CD4-positive, alpha-beta T cell treated with Interleukin-2 at 100 ng/mL for 4 hours (primary cell): ENCODE measurements at regions not wholly inside any gene's neighbourhood (a gene's known extent, or its start where the extent isn't known, plus 50 kb on each side); places are given as distances from the start of the nearest gene placed in this dataset.

Source experiments
- DNase-seq: peaks from one replicate; pipeline ENCODE4 v3.0.0-alpha.2; 2020; ENCODE audit warnings: low spot score

GRCh38 chr7:21364801-21365271 lies 63.0 kb upstream of the SP4 start:
- no peak for DNase-seq

GRCh38 chr7:21365866-21366624 lies 61.8 kb upstream of the SP4 start:
- peak; percentile 21 for DNase-seq

DNA sequence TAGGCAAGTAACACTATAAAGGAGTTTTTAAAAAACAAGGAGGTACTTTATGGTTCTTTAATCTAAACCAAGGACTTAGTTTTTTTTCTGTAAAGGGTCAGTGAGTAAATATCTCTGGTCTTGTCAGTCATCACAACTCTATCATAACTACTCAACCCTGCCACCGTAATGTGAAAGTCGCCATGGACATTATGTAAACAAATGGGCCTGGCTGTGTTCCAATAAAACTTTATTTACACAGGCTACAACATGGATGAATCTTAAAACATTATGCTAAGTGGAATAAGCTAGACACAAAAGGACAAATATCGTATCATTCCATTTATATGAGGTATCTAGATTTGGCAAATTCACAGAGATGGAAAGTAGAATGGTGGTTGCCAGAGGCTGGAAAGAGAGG lies 60.8 kb upstream of the SP4 start:
- no peak for DNase-seq

DNA sequence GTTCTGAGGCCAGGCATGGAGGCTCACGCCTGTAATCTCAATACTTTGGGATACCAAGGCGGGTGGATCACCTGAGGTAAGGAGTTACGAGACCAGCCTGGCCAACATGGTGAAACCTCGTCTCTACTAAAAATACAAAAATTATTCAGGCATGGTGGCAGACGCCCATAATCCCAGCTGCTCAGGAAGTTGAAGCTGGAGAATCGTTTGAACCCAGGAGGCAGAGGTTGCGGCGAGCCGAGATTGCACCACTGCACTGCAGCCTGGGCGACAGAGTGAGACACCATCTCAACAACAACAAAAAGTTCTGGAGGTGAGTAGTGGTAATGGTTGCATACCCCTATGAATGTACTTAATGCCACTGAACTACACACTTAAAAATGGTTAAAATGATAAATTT lies 60.3 kb upstream of the SP4 start:
- no peak for DNase-seq

DNA sequence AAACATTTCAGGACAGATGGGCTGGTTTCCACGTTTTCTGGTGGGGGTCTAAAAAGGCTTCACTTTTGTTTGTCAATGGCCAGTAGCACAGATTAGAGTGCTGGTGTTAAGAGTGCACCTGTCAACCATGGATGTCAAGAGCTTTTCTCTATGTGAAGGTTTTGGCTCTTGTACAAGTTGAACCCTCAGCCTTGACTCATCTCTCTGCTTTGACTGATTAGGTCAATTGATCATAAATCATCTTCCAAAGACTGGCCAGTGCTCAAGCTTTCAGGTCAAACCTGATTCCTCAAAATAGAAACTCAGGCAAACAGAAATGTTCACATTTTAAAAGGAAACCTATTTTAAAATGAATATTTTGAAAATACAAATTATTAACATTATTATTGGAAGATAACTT lies 59.6 kb upstream of the SP4 start:
- no peak for DNase-seq

DNA sequence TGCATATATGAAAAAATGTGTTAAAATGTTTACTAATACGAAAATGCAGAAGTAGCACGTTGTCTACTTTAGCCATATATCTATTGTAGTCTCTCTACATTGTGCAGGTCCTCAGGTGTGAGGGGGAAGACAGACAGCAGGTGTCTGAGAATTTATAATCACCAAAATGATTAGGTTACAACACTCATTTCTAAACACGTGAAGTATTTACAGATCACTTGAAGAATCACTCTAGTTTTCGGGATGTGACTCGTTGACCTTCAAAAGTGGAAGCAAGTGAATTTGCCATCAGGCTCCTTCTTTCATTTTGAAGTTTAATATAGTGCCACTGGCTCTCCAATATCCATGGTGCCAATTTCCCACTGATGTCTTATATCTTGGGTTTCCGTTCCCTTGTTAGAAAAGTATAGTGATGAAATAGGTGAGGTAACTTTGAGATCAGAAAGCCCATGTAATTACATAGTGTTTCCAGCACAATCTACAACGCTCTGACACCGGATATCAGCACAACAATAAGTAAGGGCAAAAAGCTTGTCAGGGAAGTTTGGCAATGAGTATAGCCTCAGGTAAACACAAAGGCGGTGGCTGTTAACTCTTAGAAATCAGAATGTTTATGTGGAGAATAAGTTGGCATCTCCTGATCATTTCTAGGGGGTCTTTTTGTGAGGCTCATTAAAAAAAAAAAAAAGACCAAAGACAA lies 57.5 kb upstream of the SP4 start:
- DNase-seq: no peak

- no peak for DNase-seq
Observed at GRCh38 chr7:21371360-21371759, 56.5 kb upstream of the SP4 start.

- no peak for DNase-seq
Observed at GRCh38 chr7:21373031-21373430, 54.9 kb upstream of the SP4 start.

- DNase-seq: no peak
Observed at GRCh38 chr7:21374134-21374533, 53.7 kb upstream of the SP4 start.

DNA sequence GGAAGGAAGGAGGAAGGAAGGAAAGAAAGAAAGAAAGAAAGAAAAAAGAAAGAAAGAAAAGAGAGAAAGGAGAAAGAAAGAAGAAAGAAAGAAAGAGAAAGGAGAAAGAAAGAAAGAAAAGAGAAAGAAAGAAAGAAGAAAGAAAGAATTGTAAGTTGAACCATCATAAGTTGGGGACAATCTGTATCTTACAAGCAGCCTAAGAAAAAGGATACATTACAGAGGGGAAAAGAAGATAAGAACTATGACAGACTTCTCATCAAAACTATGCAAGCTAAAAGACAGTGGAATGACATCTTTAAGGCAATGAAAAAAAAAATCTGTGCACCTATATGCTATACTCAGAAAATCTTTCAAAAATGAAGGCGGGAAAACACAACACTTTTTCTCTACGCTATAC lies 50.3 kb upstream of the SP4 start:
- DNase-seq: no peak
